HG03095 (cell line): ENCODE measurements at regions not wholly inside any gene's neighbourhood (a gene's known extent, or its start where the extent isn't known, plus 50 kb on each side); places are given as distances from the start of the nearest gene placed in this dataset.
"Not testable (repeated sequence)": the region's sequence is repeated elsewhere in the genome, so short reads cannot be mapped to it uniquely, and the experiment has no call there.

Experiments used
- ATAC-seq: cut with Tn5 transposase; IDR thresholded peaks from one replicate; pipeline ENCODE4 v1.9.1; 2021; ENCODE audit warnings: moderate library complexity; ENCODE audit not compliant: unreplicated experiment

- no peak for ATAC-seq
These were observed 93.7 kb downstream of the OAT start for GRCh38 chr10:124324856-124325632.

- ATAC-seq = no peak
These were observed 94.3 kb downstream of the OAT start for GRCh38 chr10:124324451-124324850.

- no peak for ATAC-seq
These were observed 94.9 kb downstream of the OAT start for GRCh38 chr10:124323806-124324205.

- ATAC-seq = no peak
These were observed 95.5 kb downstream of the OAT start for GRCh38 chr10:124323111-124323725.

DNA sequence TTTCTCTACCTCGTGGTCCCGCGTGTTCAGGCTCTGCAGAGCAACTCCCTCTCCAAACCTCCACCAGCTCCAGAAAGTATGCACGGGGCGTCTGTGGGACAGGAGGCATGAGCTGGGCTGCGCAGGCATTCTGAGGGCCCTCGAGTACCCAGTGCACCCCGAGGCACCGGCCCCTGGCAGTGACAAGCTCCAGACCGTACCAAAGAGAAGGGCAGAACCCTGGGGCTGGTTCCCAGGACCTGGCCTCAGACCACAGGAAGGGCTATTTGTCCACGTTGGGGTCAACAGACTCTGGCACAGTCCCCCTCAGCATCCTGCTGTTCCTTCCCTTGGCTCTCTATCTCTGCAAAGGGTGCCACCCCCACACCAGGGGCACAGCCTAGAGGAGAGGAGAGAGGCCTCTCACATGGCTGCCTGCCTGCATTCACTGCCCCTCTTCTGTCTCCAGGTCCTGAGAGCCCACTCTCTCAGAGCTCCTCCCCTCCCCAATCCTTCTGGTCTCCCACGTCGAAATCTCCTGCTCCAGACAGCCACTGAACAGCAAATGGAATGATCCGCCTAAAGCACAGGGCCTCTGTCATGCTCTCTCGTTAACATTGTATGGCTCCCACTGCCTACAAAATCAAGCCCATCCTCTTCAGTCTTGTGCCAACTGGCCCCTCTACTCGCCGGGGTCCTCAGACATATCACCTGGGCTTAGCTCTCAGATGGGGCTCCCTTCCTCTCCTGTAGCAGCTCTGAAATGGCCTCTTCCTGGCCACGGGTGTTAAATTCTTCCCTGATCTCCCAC is 96.3 kb downstream of the OAT start:
- ATAC-seq = no peak

DNA sequence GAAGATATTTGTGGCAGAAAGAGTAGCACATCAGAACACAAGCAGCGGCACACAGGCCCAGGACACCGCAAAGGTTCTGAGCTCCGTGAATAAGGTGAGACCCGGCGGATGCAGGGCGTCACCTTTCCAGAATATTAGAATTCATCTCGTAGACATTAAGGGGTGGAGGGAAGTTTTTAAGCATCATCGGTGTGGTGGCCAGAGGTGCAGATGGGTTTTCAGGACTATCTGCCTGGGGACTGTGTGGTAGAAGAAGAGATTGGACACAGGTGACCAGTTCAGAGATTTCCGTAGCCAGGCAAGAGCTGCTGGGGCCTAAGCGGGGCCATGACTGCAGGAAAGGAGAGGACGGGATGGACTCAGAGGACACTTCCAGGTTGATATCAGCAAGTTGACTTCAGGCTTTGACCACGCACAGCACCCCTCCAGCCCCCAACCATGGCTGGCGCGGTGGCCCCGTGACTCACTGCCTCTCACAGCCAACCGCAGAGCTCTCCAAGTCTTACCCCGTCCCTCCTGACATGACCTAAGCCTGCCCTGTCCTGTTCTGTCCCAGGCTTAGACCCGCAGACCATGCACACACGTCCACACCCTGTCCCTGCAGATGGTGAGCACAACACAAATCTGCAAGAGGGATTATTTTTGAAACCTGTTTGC is 97.2 kb downstream of the OAT start:
- ATAC-seq = no peak

- no peak for ATAC-seq
These were observed 97.8 kb downstream of the OAT start for GRCh38 chr10:124320778-124321432.

GRCh38 chr10:124319926-124320391 is 98.8 kb downstream of the OAT start:
- no peak for ATAC-seq

- not testable (repeated sequence) for ATAC-seq
These were observed 99.2 kb downstream of the OAT start for GRCh38 chr10:124319520-124319919.

DNA sequence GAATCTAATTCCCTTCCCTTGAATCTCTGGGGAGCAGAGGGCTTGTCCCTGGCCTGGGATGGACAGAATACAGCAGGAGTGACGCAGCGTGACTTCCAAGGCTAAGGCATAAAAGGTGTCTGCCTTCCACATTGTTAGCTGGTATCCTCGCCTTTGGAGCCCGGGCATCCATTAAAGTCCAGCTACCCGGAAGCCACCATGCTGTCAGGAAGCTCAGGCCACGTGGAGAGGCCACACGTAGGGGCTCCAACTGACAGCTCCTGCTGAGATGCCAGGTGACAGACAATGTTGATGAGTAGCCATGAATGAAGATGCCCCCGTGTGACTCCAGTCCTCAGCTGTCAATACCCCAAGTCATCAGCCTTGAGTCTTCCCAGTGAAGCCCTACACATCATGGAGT is 99.9 kb downstream of the OAT start:
- ATAC-seq = no peak

DNA sequence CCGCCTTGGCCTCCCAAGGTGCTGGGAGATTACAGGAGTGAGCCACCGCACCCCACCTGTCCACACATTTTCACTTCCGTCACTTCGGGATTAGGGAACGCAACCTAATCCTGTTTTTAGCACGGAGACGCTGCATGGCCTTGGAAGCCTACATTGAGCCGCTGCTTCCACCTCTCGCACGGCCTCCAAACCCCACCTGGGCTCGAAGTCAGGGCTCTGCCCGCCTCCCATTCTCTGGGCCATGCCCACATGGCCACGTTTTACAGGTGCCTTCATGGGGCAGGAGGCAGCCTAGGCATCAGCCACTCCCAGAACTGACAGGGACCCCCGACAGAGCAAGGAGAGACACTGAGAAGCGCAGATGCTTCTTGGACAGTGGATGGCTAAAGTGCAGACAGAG is 100.6 kb downstream of the OAT start:
- ATAC-seq = no peak

DNA sequence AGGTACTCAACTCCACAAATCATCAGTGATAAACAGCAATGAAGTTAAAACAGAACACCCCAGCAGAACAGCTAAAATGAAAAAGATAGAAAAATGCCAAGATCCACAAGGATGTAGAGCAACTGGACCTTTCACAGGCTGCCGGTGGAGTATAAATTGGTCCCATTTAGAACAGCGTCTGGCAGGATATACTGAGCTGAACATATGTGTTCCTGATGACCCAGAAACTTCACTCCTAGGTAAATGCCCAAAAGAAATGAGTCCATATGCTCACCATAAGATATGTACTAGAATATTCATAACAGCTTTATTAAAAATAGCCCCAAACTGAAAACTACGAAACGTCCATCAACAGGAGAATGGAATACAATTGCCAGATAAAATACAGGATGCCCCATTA is 102.4 kb downstream of the OAT start:
- no peak for ATAC-seq

GRCh38 chr10:124315591-124316270 is 103.0 kb downstream of the OAT start:
- ATAC-seq = no peak

GRCh38 chr10:124313374-124313773 is 105.3 kb downstream of the OAT start:
- ATAC-seq = no peak

DNA sequence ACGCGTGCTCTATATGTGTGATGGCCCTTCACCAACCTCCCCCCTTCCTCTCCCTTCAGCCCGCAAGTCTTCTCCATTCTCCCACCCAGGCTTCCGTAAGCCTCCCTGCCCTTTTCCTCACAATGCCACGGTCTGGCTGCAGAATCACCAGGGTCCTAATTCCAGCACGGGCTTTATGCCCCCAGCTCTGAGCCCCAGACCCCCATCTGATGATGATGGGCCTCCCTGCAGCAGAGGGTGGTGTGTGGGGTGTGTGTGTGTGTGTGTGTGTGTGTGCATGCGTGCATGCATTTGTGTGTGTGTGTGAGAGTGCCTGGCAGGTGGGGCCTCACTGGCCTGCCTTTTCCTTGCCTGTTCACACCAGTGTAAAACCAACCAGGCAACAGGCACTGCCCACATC is 109.9 kb downstream of the OAT start:
- ATAC-seq = no peak

GRCh38 chr10:124308056-124308645 is 110.6 kb downstream of the OAT start:
- ATAC-seq = no peak

GRCh38 chr10:124307591-124307990 is 111.1 kb downstream of the OAT start:
- no peak for ATAC-seq

DNA sequence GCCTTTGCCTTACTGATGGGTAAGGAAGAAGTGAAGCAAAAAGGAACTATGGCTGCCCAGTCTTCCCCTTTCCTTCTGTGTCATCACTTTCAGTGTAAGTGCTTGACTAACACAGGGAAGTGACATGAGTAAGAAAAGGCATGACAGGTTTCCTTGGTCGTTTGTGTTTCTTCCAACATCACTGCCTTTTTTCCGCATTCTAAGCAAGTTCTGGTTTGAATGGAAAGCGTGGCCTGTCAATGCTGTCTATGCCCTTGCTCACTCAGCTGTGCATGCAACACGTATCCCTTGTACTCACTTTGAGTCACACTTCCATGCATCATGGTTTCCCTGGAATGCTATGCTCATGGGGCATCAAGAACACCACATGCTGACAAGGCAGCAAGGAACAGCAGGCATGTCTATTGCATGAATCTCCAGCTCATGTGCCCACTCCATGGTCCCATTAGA is 111.8 kb downstream of the OAT start:
- no peak for ATAC-seq

DNA sequence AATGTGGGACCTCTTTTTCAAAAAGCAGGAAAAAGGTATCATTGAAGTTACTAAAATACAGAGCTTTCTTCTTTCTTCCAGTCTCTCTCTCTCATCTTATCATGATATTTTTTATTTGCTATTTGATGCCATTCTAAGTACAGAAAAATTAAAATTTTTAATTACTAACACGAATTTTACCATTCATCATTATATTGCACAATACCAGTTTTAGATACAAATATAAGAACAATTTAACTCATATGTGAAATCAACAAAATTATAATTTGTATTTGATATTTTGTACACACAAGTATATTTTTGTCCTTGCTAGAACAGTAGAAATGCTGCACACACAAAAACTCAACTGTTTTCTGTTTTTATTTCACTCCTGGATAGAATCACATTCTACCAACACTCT is 112.2 kb downstream of the OAT start:
- no peak for ATAC-seq

- no peak for ATAC-seq
These were observed 112.7 kb downstream of the OAT start for GRCh38 chr10:124305984-124306383.
